ENCODE measurements at regions not wholly inside any gene's neighbourhood (a gene's known extent, or its start where the extent isn't known, plus 50 kb on each side); places are given as distances from the start of the nearest gene placed in this dataset.
A peak's percentile ranks its signal among the peaks of the same experiment; 100 is the strongest.

GRCh38 chr14:101110729-101111619, 207.5 kb upstream of the RTL1 start:
- no peak for DNase-seq

- no peak for DNase-seq
These were observed 208.2 kb upstream of the RTL1 start for GRCh38 chr14:101111620-101112290.

GRCh38 chr14:101112351-101113107, 209.0 kb upstream of the RTL1 start:
- DNase-seq = no peak

- DNase-seq = no peak
These were observed 209.6 kb upstream of the RTL1 start for GRCh38 chr14:101113108-101113612.

- DNase-seq = no peak
These were observed 210.6 kb upstream of the RTL1 start for GRCh38 chr14:101113835-101114725.

GRCh38 chr14:101114726-101115515, 211.4 kb upstream of the RTL1 start:
- DNase-seq = no peak

- DNase-seq = no peak
These were observed 212.1 kb upstream of the RTL1 start for GRCh38 chr14:101115652-101116051.

- DNase-seq = no peak
These were observed 212.5 kb upstream of the RTL1 start for GRCh38 chr14:101116065-101116464.

GRCh38 chr14:101116486-101117130, 213.1 kb upstream of the RTL1 start:
- DNase-seq = no peak

GRCh38 chr14:101117543-101117942, 214.0 kb upstream of the RTL1 start:
- DNase-seq = no peak

GRCh38 chr14:101118233-101118632, 214.7 kb upstream of the RTL1 start:
- DNase-seq = no peak

GRCh38 chr14:101118746-101119591, 215.4 kb upstream of the RTL1 start:
- DNase-seq = no peak

- no peak for DNase-seq
These were observed 216.5 kb upstream of the RTL1 start for GRCh38 chr14:101119830-101120571.

- DNase-seq = peak; percentile 29
These were observed 217.4 kb upstream of the RTL1 start for GRCh38 chr14:101120641-101121507.

GRCh38 chr14:101121508-101122139, 218.1 kb upstream of the RTL1 start:
- DNase-seq = no peak

GRCh38 chr14:101122237-101123141, 219.0 kb upstream of the RTL1 start:
- DNase-seq = no peak
